BLaER1 (cell line): ENCODE measurements at regions not wholly inside any gene's neighbourhood (a gene's known extent, or its start where the extent isn't known, plus 50 kb on each side); places are given as distances from the start of the nearest gene placed in this dataset.

ENCODE experiments used
- H3K27ac ChIP-seq: shearing (Covaris generic); formaldehyde crosslinking; 2 replicates; pipeline ENCODE4 v1.8.1; 2022
- H3K27me3 ChIP-seq: shearing (Covaris generic); formaldehyde crosslinking; 2 replicates; pipeline ENCODE4 v1.8.1; 2022
- H3K36me3 ChIP-seq: shearing (Covaris generic); formaldehyde crosslinking; 2 replicates; pipeline ENCODE4 v1.8.1; 2022
- H3K4me1 ChIP-seq: shearing (Covaris generic); formaldehyde crosslinking; 2 replicates; pipeline ENCODE4 v1.8.1; 2022
- H3K4me2 ChIP-seq: shearing (Covaris generic); formaldehyde crosslinking; 2 replicates; pipeline ENCODE4 v1.8.1; 2022
- H3K4me3 ChIP-seq: shearing (Covaris generic); formaldehyde crosslinking; 2 replicates; pipeline ENCODE4 v1.8.1; 2022
- H3K9ac ChIP-seq: shearing (Covaris generic); formaldehyde crosslinking; 2 replicates; pipeline ENCODE4 v1.8.1; 2022
- H3K9me3 ChIP-seq: shearing (Covaris generic); formaldehyde crosslinking; 2 replicates; pipeline ENCODE4 v1.8.1; 2022
- H4K20me1 ChIP-seq: shearing (Covaris generic); formaldehyde crosslinking; 2 replicates; pipeline ENCODE4 v1.8.1; 2022
- Cebpa-rat ChIP-seq: shearing (Covaris generic); IDR thresholded peaks from 2 replicates; pipeline ENCODE4 v1.8.1; 2022

- Histone ChIP-seq H3K9ac (no peak overlapping the region), H4K20me1 (no peaks in the 10 kb centered on the region), H3K9me3 (peaks cover 8% of the 10 kb centered on the region; the same call in 1 of the 2 replicates), H3K27ac (no peak overlapping the region), H3K4me2 (no peak overlapping the region), H3K4me1 (peaks cover 26% of the 10 kb centered on the region), H3K27me3 (no peaks in the 10 kb centered on the region), H3K4me3 (no peak overlapping the region), H3K36me3 (no peaks in the 10 kb centered on the region)
- no peak for TF ChIP-seq Cebpa-rat
Observed at GRCh38 chr14:89013098-89013504, 188.7 kb downstream of the TTC8 start.

- no peak overlapping the region for H3K9ac ChIP-seq
- no peak for TF ChIP-seq Cebpa-rat
- H3K4me3 ChIP-seq = no peak overlapping the region
- peaks cover 8% of the 10 kb centered on the region; the same call in 1 of the 2 replicates for H3K9me3 ChIP-seq
- H3K4me1 ChIP-seq = peaks cover 26% of the 10 kb centered on the region
- H3K27ac ChIP-seq = no peak overlapping the region
- peak overlapping the region; percentile 69 for H3K4me2 ChIP-seq
- no peaks in the 10 kb centered on the region for H3K36me3 ChIP-seq
- H3K27me3 ChIP-seq = no peaks in the 10 kb centered on the region
- H4K20me1 ChIP-seq = no peaks in the 10 kb centered on the region
Observed at GRCh38 chr14:89013698-89014568, 189.5 kb downstream of the TTC8 start.

GRCh38 chr14:89014569-89014850 lies 190.1 kb downstream of the TTC8 start:
- Histone ChIP-seq H3K27ac (no peak overlapping the region), H3K9me3 (peaks cover 8% of the 10 kb centered on the region; the same call in 1 of the 2 replicates), H3K27me3 (no peaks in the 10 kb centered on the region), H3K36me3 (no peaks in the 10 kb centered on the region), H3K4me3 (no peak overlapping the region), H4K20me1 (no peaks in the 10 kb centered on the region), H3K4me2 (peak overlapping the region; percentile 69), H3K9ac (no peak overlapping the region), H3K4me1 (peaks cover 26% of the 10 kb centered on the region)
- TF ChIP-seq Cebpa-rat = no peak

- Histone ChIP-seq H4K20me1 (no peaks in the 10 kb centered on the region), H3K27ac (no peak overlapping the region), H3K9me3 (peaks cover 8% of the 10 kb centered on the region; the same call in 1 of the 2 replicates), H3K9ac (no peak overlapping the region), H3K36me3 (no peaks in the 10 kb centered on the region), H3K27me3 (no peaks in the 10 kb centered on the region), H3K4me2 (peak overlapping the region; percentile 69), H3K4me3 (no peak overlapping the region), H3K4me1 (peaks cover 26% of the 10 kb centered on the region)
- TF ChIP-seq Cebpa-rat = no peak
Observed at GRCh38 chr14:89015016-89015415, 190.6 kb downstream of the TTC8 start.

- no peaks in the 10 kb centered on the region for H3K27me3 ChIP-seq
- H3K4me3 ChIP-seq = no peak overlapping the region
- H3K9ac ChIP-seq = no peak overlapping the region
- H3K9me3 ChIP-seq = peaks cover 8% of the 10 kb centered on the region; the same call in 1 of the 2 replicates
- no peaks in the 10 kb centered on the region for H3K36me3 ChIP-seq
- H3K27ac ChIP-seq = no peak overlapping the region
- TF ChIP-seq Cebpa-rat = no peak; the same call in 1 of the 2 replicates
- H4K20me1 ChIP-seq = no peaks in the 10 kb centered on the region
- H3K4me1 ChIP-seq = peaks cover 26% of the 10 kb centered on the region
- H3K4me2 ChIP-seq = no peak overlapping the region
Observed at GRCh38 chr14:89017417-89017816, 193.0 kb downstream of the TTC8 start.

- Histone ChIP-seq H3K27me3 (peaks cover 7% of the 10 kb centered on the region; the same call in 1 of the 2 replicates), H3K36me3 (no peaks in the 10 kb centered on the region)
Observed at GRCh38 chr14:89022274-89022673, 197.8 kb downstream of the TTC8 start.

GRCh38 chr14:89024691-89025090 lies 200.2 kb downstream of the TTC8 start:
- Histone ChIP-seq H3K4me1 (peaks cover 4% of the 10 kb centered on the region; the same call in 1 of the 2 replicates), H3K4me2 (no peak overlapping the region), H3K9ac (no peak overlapping the region), H3K27ac (no peak overlapping the region), H3K27me3 (peaks cover 7% of the 10 kb centered on the region; the same call in 1 of the 2 replicates), H3K4me3 (no peak overlapping the region), H3K9me3 (no peaks in the 10 kb centered on the region), H3K36me3 (no peaks in the 10 kb centered on the region), H4K20me1 (no peaks in the 10 kb centered on the region)
- TF ChIP-seq Cebpa-rat = no peak

More at GRCh38 chr14:89022274-89022673, 197.8 kb downstream of the TTC8 start:
- no peak for TF ChIP-seq Cebpa-rat
- no peak overlapping the region for H3K4me3 ChIP-seq
- no peak overlapping the region for H3K27ac ChIP-seq
- H3K9ac ChIP-seq = no peak overlapping the region
- H3K4me2 ChIP-seq = no peak overlapping the region
- peaks cover 1% of the 10 kb centered on the region; the same call in 1 of the 2 replicates for H3K4me1 ChIP-seq
- H3K9me3 ChIP-seq = no peaks in the 10 kb centered on the region
- H4K20me1 ChIP-seq = no peaks in the 10 kb centered on the region

- Histone ChIP-seq H3K27me3 (peaks cover 7% of the 10 kb centered on the region; the same call in 1 of the 2 replicates), H3K27ac (no peak overlapping the region), H3K9ac (no peak overlapping the region), H4K20me1 (no peaks in the 10 kb centered on the region), H3K9me3 (no peaks in the 10 kb centered on the region), H3K36me3 (no peaks in the 10 kb centered on the region), H3K4me1 (peaks cover 4% of the 10 kb centered on the region; the same call in 1 of the 2 replicates), H3K4me3 (no peak overlapping the region), H3K4me2 (no peak overlapping the region)
- no peak for TF ChIP-seq Cebpa-rat
Observed at GRCh38 chr14:89025561-89026236, 201.2 kb downstream of the TTC8 start.

GRCh38 chr14:89027097-89027740 lies 202.8 kb downstream of the TTC8 start:
- 0 out of 2 replicates have a peak overlapping the region, but pooled peaks have one; percentile 45 for H3K9ac ChIP-seq
- H3K27me3 ChIP-seq = peaks cover 7% of the 10 kb centered on the region; the same call in 1 of the 2 replicates

More at GRCh38 chr14:89027097-89027740, 202.8 kb downstream of the TTC8 start:
- Histone ChIP-seq H3K9me3 (no peaks in the 10 kb centered on the region), H3K4me2 (peak overlapping the region; percentile 85), H3K4me3 (peak overlapping the region; percentile 63), H3K4me1 (peaks cover 4% of the 10 kb centered on the region; the same call in 1 of the 2 replicates), H3K36me3 (no peaks in the 10 kb centered on the region), H4K20me1 (no peaks in the 10 kb centered on the region), H3K27ac (no peak overlapping the region)
- no peak for TF ChIP-seq Cebpa-rat
